ENCODE measurements at regions not wholly inside any gene's neighbourhood (a gene's known extent, or its start where the extent isn't known, plus 50 kb on each side); places are given as distances from the start of the nearest gene placed in this dataset.

GRCh38 chr13:111953546-111954178 is 113.3 kb upstream of the SOX1 start:
- no peaks in the 10 kb centered on the region for H3K36me3 Mint-ChIP-seq (ENCODE audit: low read depth)
- H3K4me1 Mint-ChIP-seq, result no peaks in the 10 kb centered on the region
- H3K27ac Mint-ChIP-seq, result no peak overlapping the region
- no peak for ATAC-seq
- no peak for DNase-seq
- no peaks in the 10 kb centered on the region for H3K9me3 ChIP-seq (ENCODE audit: control insufficient read depth, low read length, poor library complexity, severe bottlenecking)
- H3K4me3 Mint-ChIP-seq, result no peak overlapping the region
- no peaks in the 10 kb centered on the region for H3K27me3 Mint-ChIP-seq

- no peaks in the 10 kb centered on the region for H3K27me3 Mint-ChIP-seq
Measured at GRCh38 chr13:111954661-111955411, 112.1 kb upstream of the SOX1 start.

GRCh38 chr13:111955412-111956065 is 111.4 kb upstream of the SOX1 start:
- H3K4me3 Mint-ChIP-seq, result no peak overlapping the region
- no peak for ATAC-seq
- no peaks in the 10 kb centered on the region for H3K9me3 ChIP-seq (ENCODE audit: control insufficient read depth, low read length, poor library complexity, severe bottlenecking)
- no peak overlapping the region for H3K27ac Mint-ChIP-seq
- H3K27me3 Mint-ChIP-seq, result no peaks in the 10 kb centered on the region
- H3K4me1 Mint-ChIP-seq, result no peaks in the 10 kb centered on the region
- DNase-seq, result no peak
- no peaks in the 10 kb centered on the region for H3K36me3 Mint-ChIP-seq (ENCODE audit: low read depth)

More at GRCh38 chr13:111954661-111955411, 112.1 kb upstream of the SOX1 start:
- H3K36me3 Mint-ChIP-seq (ENCODE audit: low read depth), result no peaks in the 10 kb centered on the region
- no peaks in the 10 kb centered on the region for H3K9me3 ChIP-seq (ENCODE audit: control insufficient read depth, low read length, poor library complexity, severe bottlenecking)
- H3K4me1 Mint-ChIP-seq, result no peaks in the 10 kb centered on the region
- DNase-seq (no peak), ATAC-seq (no peak)
- H3K4me3 Mint-ChIP-seq, result no peak overlapping the region
- H3K27ac Mint-ChIP-seq, result no peak overlapping the region

DNA sequence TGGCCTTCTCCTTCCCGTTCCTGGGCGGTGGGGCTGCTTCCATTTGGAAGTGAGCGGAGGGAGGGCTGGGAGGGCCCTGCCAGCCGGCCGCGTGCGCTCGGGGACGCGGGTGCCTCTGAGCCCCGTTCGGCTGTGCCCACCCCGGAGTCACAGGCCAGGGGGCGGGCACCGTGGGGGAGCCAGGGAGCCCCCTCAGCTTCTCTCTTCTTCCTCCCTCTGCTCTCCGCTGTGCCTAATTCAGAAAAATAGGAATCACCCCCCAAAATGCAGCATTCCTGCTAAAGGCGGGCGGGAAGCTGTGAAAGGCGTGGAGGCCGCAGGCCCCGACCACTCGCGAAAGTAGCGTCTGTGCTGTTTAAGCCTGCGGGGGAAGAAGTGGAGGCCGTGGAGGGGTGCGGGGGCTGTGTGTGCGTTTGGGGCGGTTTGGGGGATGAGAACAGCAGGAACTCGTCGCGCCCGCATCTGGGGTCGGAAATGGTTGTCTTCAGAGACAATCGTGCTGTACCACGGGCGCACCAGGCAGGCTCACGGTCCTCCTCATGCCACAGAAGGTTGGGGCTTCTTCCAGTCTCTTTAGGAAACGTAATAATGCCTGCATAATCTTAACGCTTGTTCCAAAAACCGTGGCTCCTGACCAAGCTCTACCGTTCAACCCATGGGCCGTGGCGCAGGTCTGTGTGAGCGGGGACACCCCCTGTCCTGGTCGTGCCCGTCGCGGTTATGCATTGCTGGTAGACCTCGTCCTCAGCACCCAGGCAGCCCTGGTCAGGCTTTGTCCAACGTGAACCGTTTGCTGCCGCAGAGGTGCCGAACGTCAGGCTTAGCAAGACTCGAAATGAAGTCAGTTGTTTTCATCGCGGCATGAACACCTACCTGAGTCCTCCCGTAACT is 110.4 kb upstream of the SOX1 start:
- no peaks in the 10 kb centered on the region for H3K9me3 ChIP-seq (ENCODE audit: control insufficient read depth, low read length, poor library complexity, severe bottlenecking)
- DNase-seq, result no peak
- H3K36me3 Mint-ChIP-seq (ENCODE audit: low read depth), result no peaks in the 10 kb centered on the region
- no peak overlapping the region for H3K27ac Mint-ChIP-seq
- no peaks in the 10 kb centered on the region for H3K27me3 Mint-ChIP-seq
- H3K4me1 Mint-ChIP-seq, result no peaks in the 10 kb centered on the region
- ATAC-seq, result no peak
- H3K4me3 Mint-ChIP-seq, result no peak overlapping the region

GRCh38 chr13:111957913-111958450 is 109.0 kb upstream of the SOX1 start:
- ATAC-seq (no peak), DNase-seq (no peak)
- no peak overlapping the region for H3K27ac Mint-ChIP-seq
- no peaks in the 10 kb centered on the region for H3K9me3 ChIP-seq (ENCODE audit: control insufficient read depth, low read length, poor library complexity, severe bottlenecking)
- H3K4me3 Mint-ChIP-seq, result no peak overlapping the region
- H3K36me3 Mint-ChIP-seq (ENCODE audit: low read depth), result no peaks in the 10 kb centered on the region
- H3K4me1 Mint-ChIP-seq, result no peaks in the 10 kb centered on the region
- H3K27me3 Mint-ChIP-seq, result no peaks in the 10 kb centered on the region

DNA sequence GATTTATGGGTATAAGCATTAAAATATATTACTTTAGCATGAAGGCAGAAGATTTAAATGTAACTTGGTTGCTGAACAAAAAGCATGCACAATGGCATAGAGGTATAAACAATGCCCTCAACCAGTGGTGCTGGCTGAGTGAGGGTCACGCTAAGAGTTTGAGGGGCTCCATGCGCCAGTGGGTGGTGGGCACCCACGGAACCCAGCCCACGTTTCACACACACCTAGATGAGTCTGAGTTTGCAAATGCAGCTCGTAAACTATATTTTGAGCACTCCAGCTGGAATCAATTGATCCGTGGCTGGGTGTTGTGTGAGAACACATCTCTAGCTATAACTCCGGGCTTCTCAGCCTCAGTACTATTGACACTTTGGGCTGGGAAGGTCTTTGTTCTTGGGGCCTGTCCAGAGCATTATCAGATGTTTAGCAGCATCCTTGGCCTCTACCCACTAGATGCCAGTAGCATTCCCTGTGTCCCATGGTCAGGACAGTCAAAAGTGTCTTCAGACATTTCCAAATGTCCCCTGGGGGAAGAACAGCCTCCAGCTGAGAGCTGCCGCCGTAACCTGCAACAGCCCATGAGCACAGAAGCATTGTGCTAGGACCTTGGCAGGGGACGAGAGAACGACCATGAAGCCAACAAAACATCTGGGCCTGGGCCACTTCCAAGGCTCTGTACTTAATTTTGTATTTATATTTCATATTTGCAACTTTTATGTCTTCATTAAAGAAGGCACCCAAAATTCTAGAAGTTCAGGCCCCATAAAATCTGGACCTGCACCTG is 108.1 kb upstream of the SOX1 start:
- no peaks in the 10 kb centered on the region for H3K27me3 Mint-ChIP-seq

GRCh38 chr13:111960152-111960772 is 106.7 kb upstream of the SOX1 start:
- H3K27me3 Mint-ChIP-seq, result no peaks in the 10 kb centered on the region
- H3K4me3 Mint-ChIP-seq, result no peak overlapping the region
- H3K9me3 ChIP-seq (ENCODE audit: control insufficient read depth, low read length, poor library complexity, severe bottlenecking), result no peaks in the 10 kb centered on the region
- H3K27ac Mint-ChIP-seq, result no peak overlapping the region
- no peaks in the 10 kb centered on the region for H3K36me3 Mint-ChIP-seq (ENCODE audit: low read depth)
- ATAC-seq (no peak), DNase-seq (no peak)
- H3K4me1 Mint-ChIP-seq, result no peaks in the 10 kb centered on the region

More for the DNA sequence above, 108.1 kb upstream of the SOX1 start:
- Mint-ChIP-seq H3K36me3 (ENCODE audit: low read depth) (no peaks in the 10 kb centered on the region), H3K4me1 (no peaks in the 10 kb centered on the region), H3K27ac (no peak overlapping the region), H3K4me3 (no peak overlapping the region)
- DNase-seq (no peak), ATAC-seq (no peak)
- H3K9me3 ChIP-seq (ENCODE audit: control insufficient read depth, low read length, poor library complexity, severe bottlenecking), result no peaks in the 10 kb centered on the region

GRCh38 chr13:111961236-111961635 is 105.7 kb upstream of the SOX1 start:
- H3K27ac Mint-ChIP-seq, result no peak overlapping the region
- ATAC-seq (no peak), DNase-seq (no peak)
- no peaks in the 10 kb centered on the region for H3K4me1 Mint-ChIP-seq
- no peaks in the 10 kb centered on the region for H3K27me3 Mint-ChIP-seq
- no peaks in the 10 kb centered on the region for H3K9me3 ChIP-seq (ENCODE audit: control insufficient read depth, low read length, poor library complexity, severe bottlenecking)
- H3K4me3 Mint-ChIP-seq, result no peak overlapping the region
- H3K36me3 Mint-ChIP-seq (ENCODE audit: low read depth), result no peaks in the 10 kb centered on the region

GRCh38 chr13:111961651-111962192 is 105.2 kb upstream of the SOX1 start:
- H3K4me1 Mint-ChIP-seq, result no peaks in the 10 kb centered on the region
- ATAC-seq (no peak), DNase-seq (no peak)
- no peak overlapping the region for H3K27ac Mint-ChIP-seq
- H3K4me3 Mint-ChIP-seq, result no peak overlapping the region
- H3K27me3 Mint-ChIP-seq, result no peaks in the 10 kb centered on the region
- no peaks in the 10 kb centered on the region for H3K36me3 Mint-ChIP-seq (ENCODE audit: low read depth)
- H3K9me3 ChIP-seq (ENCODE audit: control insufficient read depth, low read length, poor library complexity, severe bottlenecking), result no peaks in the 10 kb centered on the region

DNA sequence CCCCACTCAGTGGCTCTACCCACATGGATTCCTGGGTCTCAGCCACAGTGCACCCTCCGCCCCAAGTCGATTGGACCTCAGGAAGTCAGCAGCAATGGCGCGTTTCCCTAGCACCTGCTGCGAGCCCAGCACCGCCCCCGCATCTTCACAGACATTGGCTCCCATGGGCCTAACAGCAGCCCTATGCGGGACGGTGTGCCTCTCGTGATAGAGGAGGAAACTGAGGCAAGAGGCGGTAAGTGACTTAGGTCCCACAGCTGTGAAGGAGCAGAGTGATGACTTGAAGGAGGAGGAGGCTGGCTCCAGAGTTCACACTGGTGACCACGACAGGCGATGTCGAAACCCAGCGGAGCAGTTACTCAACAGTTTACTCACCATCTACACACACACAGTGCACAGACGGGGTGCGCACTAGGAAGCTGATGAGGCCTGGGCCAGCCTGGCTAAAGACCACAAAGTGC is 104.5 kb upstream of the SOX1 start:
- H3K4me1 Mint-ChIP-seq, result no peaks in the 10 kb centered on the region
- H3K27ac Mint-ChIP-seq, result no peak overlapping the region
- ATAC-seq (no peak), DNase-seq (no peak)
- H3K27me3 Mint-ChIP-seq, result peaks cover 4% of the 10 kb centered on the region
- no peak overlapping the region for H3K4me3 Mint-ChIP-seq
- H3K36me3 Mint-ChIP-seq (ENCODE audit: low read depth), result no peaks in the 10 kb centered on the region
- no peaks in the 10 kb centered on the region for H3K9me3 ChIP-seq (ENCODE audit: control insufficient read depth, low read length, poor library complexity, severe bottlenecking)

DNA sequence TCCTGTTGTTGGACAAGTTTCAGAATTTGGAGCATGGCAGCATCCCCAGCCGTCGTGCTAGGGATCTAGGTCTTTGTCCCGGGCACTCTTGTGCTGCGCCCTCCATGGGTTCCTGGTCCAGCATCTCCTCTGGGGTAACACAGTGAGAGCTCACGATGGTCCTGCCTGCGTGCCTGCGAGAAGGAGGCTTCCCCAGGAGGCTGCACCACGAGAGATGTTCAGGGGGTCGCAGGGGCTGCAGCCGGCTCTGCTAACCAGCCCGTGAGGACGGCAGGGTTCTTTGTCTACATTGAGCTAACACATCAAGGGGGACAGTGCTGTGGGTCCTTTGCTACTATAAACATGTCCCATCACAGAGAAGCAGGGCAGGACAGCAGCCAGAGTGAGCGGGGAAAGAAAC is 103.9 kb upstream of the SOX1 start:
- H3K4me3 Mint-ChIP-seq, result no peak overlapping the region
- no peak overlapping the region for H3K27ac Mint-ChIP-seq
- no peaks in the 10 kb centered on the region for H3K36me3 Mint-ChIP-seq (ENCODE audit: low read depth)
- no peaks in the 10 kb centered on the region for H3K9me3 ChIP-seq (ENCODE audit: control insufficient read depth, low read length, poor library complexity, severe bottlenecking)
- H3K4me1 Mint-ChIP-seq, result no peaks in the 10 kb centered on the region
- no peak for DNase-seq
- H3K27me3 Mint-ChIP-seq, result peaks cover 10% of the 10 kb centered on the region
- ATAC-seq, result no peak

Measured in T-helper 17 cell (primary cell).